Thyroid gland (tissue), 4 donors: ENCODE measurements at regions not wholly inside any gene's neighbourhood (a gene's known extent, or its start where the extent isn't known, plus 50 kb on each side); places are given as distances from the start of the nearest gene placed in this dataset.

Experiments
- CTCF ChIP-seq, 6 experiments: fragments of 200-600 bp in 3 of 6; fragments of 450-650 bp in 3 of 6; sonication (generic) in 3 of 6; IDR thresholded peaks; one replicate each; pipeline ENCODE4 v1.5.1; 2016 to 2019; ENCODE audit warnings: antibody characterized with exemption in 6 of 6, mild to moderate bottlenecking in 2 of 6, inconsistent platforms in 1 of 6, moderate library complexity in 1 of 6
- POLR2A ChIP-seq, 2 donors: fragments of 450-650 bp; IDR thresholded peaks; one replicate each; pipeline ENCODE4 v1.6.1; 2017; ENCODE audit warnings: antibody characterized with exemption in 2 of 2, mild to moderate bottlenecking in 2 of 2, moderate library complexity in 1 of 2

GRCh38 chr1:76764638-76765454 lies 102.4 kb upstream of the ST6GALNAC5 start:
- no peak for TF ChIP-seq CTCF (IDR thresholded peaks at IDR 0.05)
- TF ChIP-seq POLR2A (IDR thresholded peaks at IDR 0.05), result no peak
